ENCODE measurements at regions not wholly inside any gene's neighbourhood (a gene's known extent, or its start where the extent isn't known, plus 50 kb on each side); places are given as distances from the start of the nearest gene placed in this dataset.

DNA sequence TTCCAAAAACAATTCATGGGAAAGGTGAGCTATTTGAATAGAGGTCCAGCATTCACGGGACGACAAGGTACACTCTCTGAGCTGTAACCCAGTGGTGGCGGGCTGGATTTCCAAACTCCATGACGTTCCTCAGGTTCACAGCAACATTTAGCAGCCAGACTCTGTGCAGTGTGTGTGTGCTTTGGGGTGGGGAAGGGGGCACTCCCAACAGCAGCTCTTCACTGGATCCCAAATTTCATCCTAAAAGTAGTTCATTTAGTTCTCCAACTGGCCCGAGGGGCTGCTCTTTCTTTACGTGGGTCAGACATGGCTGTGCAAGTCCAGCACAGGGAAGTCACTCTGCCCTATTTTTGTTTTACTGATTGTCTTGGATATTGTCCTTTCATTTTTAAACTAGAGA, 98.0 kb upstream of the IRX2 start:
- Histone ChIP-seq H3K4me1 (ENCODE audit: control insufficient read depth, extremely low read depth, insufficient read depth, low read length) (no peaks in the 10 kb centered on the region), H3K9ac (ENCODE audit: insufficient read depth, low read length) (no peak overlapping the region), H3K4me3 (replicated peaks in 1 of 4; ENCODE audit: control extremely low read depth in 1 of 4, insufficient read depth in 1 of 4, low read depth in 3 of 4, low read length in 4 of 4) (no peak overlapping the region), H3K4me2 (ENCODE audit: extremely low read depth, insufficient read depth, low read length) (no peak overlapping the region), H3K79me2 (ENCODE audit: control insufficient read depth, insufficient read depth, low read length) (no peaks in the 10 kb centered on the region), H2AFZ (ENCODE audit: low read length) (no peak overlapping the region), H3K27me3 (ENCODE audit: control insufficient read depth, insufficient read depth, low read length) (no peaks in the 10 kb centered on the region), H3K27ac (ENCODE audit: insufficient read depth, low read length) (no peak overlapping the region), H3K36me3 (ENCODE audit: control insufficient read depth, insufficient read depth, low read length) (no peaks in the 10 kb centered on the region), H4K20me1 (ENCODE audit: control insufficient read depth, extremely low read depth, insufficient read depth, low read length) (no peaks in the 10 kb centered on the region), H3K9me3 (ENCODE audit: control insufficient read depth, insufficient read depth, low read depth, low read length) (no peaks in the 10 kb centered on the region)
- TF ChIP-seq, protein P1, sequence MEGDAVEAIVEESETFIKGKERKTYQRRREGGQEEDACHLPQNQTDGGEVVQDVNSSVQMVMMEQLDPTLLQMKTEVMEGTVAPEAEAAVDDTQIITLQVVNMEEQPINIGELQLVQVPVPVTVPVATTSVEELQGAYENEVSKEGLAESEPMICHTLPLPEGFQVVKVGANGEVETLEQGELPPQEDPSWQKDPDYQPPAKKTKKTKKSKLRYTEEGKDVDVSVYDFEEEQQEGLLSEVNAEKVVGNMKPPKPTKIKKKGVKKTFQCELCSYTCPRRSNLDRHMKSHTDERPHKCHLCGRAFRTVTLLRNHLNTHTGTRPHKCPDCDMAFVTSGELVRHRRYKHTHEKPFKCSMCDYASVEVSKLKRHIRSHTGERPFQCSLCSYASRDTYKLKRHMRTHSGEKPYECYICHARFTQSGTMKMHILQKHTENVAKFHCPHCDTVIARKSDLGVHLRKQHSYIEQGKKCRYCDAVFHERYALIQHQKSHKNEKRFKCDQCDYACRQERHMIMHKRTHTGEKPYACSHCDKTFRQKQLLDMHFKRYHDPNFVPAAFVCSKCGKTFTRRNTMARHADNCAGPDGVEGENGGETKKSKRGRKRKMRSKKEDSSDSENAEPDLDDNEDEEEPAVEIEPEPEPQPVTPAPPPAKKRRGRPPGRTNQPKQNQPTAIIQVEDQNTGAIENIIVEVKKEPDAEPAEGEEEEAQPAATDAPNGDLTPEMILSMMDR (conservative IDR thresholded peaks at IDR 0.05 in 1 of 2, IDR thresholded peaks at IDR 0.05 in 1 of 2; ENCODE audit: low read depth in 1 of 2, low read length in 2 of 2), result no peak
- no peak for TF ChIP-seq EZH2 (IDR thresholded peaks at IDR 0.05; ENCODE audit: low read length, missing control alignments)
- DNase-seq (ENCODE audit: low read depth in 2 of 2), result no peak

DNA sequence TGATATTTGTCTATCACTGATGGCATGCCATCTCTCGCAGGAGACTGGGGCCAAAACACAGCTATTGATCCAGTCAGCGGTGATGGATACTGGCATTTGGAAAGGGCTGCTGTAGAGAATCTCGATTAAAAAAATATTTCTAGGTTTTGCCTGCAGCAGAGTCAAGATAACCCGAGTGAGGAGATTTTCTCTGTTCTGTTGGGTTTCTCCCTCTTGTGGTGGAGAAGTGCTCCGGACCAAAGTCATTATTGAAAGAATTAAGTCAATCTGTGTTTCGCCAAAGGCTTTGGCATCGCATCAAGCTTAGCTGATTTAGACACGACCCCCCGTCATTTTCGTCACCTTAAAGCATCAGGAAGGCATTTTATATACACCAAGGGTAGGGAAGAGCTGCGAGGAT, 97.1 kb upstream of the IRX2 start:
- Histone ChIP-seq H3K4me1 (ENCODE audit: control insufficient read depth, extremely low read depth, insufficient read depth, low read length) (no peaks in the 10 kb centered on the region), H3K27ac (ENCODE audit: insufficient read depth, low read length) (no peak overlapping the region), H3K27me3 (ENCODE audit: control insufficient read depth, insufficient read depth, low read length) (no peaks in the 10 kb centered on the region), H3K36me3 (ENCODE audit: control insufficient read depth, insufficient read depth, low read length) (no peaks in the 10 kb centered on the region), H3K4me3 (replicated peaks in 1 of 4; ENCODE audit: control extremely low read depth in 1 of 4, insufficient read depth in 1 of 4, low read depth in 3 of 4, low read length in 4 of 4) (no peak overlapping the region), H2AFZ (ENCODE audit: low read length) (no peak overlapping the region), H4K20me1 (ENCODE audit: control insufficient read depth, extremely low read depth, insufficient read depth, low read length) (no peaks in the 10 kb centered on the region), H3K79me2 (ENCODE audit: control insufficient read depth, insufficient read depth, low read length) (no peaks in the 10 kb centered on the region), H3K9me3 (ENCODE audit: control insufficient read depth, insufficient read depth, low read depth, low read length) (no peaks in the 10 kb centered on the region), H3K9ac (ENCODE audit: insufficient read depth, low read length) (no peak overlapping the region), H3K4me2 (ENCODE audit: extremely low read depth, insufficient read depth, low read length) (no peak overlapping the region)
- TF ChIP-seq, protein P1 (conservative IDR thresholded peaks at IDR 0.05 in 1 of 2, IDR thresholded peaks at IDR 0.05 in 1 of 2; ENCODE audit: low read depth in 1 of 2, low read length in 2 of 2), result no peak
- no peak for TF ChIP-seq EZH2 (IDR thresholded peaks at IDR 0.05; ENCODE audit: low read length, missing control alignments)
- DNase-seq (ENCODE audit: low read depth in 2 of 2), result no peak

DNA sequence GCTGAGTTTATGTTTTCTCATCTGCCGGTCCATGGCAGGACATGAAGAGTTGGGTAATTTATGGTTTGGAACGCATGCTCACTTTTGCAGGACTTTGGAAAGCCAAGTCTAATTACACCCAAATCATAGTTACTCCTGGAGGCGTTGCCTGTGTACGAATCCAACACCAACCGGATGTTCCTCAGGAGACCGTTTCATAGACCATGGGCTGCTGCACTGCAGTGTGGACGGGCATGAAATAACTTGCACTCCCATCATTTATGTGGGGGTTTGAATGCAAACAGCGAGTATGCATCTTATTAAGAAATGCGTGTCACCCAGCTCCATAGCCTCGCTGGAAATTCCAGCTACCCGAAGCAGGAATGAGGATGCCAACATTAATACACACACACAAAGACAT, 96.1 kb upstream of the IRX2 start:
- Histone ChIP-seq H3K9me3 (ENCODE audit: control insufficient read depth, insufficient read depth, low read depth, low read length) (no peaks in the 10 kb centered on the region), H3K4me2 (ENCODE audit: extremely low read depth, insufficient read depth, low read length) (no peak overlapping the region), H3K36me3 (ENCODE audit: control insufficient read depth, insufficient read depth, low read length) (no peaks in the 10 kb centered on the region), H3K4me3 (replicated peaks in 1 of 4; ENCODE audit: control extremely low read depth in 1 of 4, insufficient read depth in 1 of 4, low read depth in 3 of 4, low read length in 4 of 4) (no peak overlapping the region), H3K9ac (ENCODE audit: insufficient read depth, low read length) (no peak overlapping the region), H3K79me2 (ENCODE audit: control insufficient read depth, insufficient read depth, low read length) (no peaks in the 10 kb centered on the region), H4K20me1 (ENCODE audit: control insufficient read depth, extremely low read depth, insufficient read depth, low read length) (no peaks in the 10 kb centered on the region), H3K27me3 (ENCODE audit: control insufficient read depth, insufficient read depth, low read length) (no peaks in the 10 kb centered on the region), H3K27ac (ENCODE audit: insufficient read depth, low read length) (no peak overlapping the region), H3K4me1 (ENCODE audit: control insufficient read depth, extremely low read depth, insufficient read depth, low read length) (no peaks in the 10 kb centered on the region), H2AFZ (ENCODE audit: low read length) (no peak overlapping the region)
- TF ChIP-seq EZH2 (IDR thresholded peaks at IDR 0.05; ENCODE audit: low read length, missing control alignments), result no peak
- TF ChIP-seq, protein P1 (conservative IDR thresholded peaks at IDR 0.05 in 1 of 2, IDR thresholded peaks at IDR 0.05 in 1 of 2; ENCODE audit: low read depth in 1 of 2, low read length in 2 of 2), result no peak
- no peak for DNase-seq (ENCODE audit: low read depth in 2 of 2)
